GM19025 (cell line): ENCODE measurements at regions not wholly inside any gene's neighbourhood (a gene's known extent, or its start where the extent isn't known, plus 50 kb on each side); places are given as distances from the start of the nearest gene placed in this dataset.

ENCODE experiments used
- ATAC-seq: cut with Tn5 transposase; IDR thresholded peaks from one replicate; pipeline ENCODE4 v1.9.1; 2021; ENCODE audit warnings: mild to moderate bottlenecking, low read depth, moderate library complexity; ENCODE audit not compliant: unreplicated experiment

- ATAC-seq: no peak
These were observed 513.2 kb upstream of the GOLIM4 start for GRCh38 chr3:168608926-168609325.

- ATAC-seq: no peak
These were observed 509.0 kb upstream of the GOLIM4 start for GRCh38 chr3:168604767-168605166.

GRCh38 chr3:168598250-168598649 lies 502.5 kb upstream of the GOLIM4 start:
- ATAC-seq: no peak

- no peak for ATAC-seq
These were observed 500.6 kb upstream of the GOLIM4 start for GRCh38 chr3:168596175-168596823.

- ATAC-seq: no peak
These were observed 495.9 kb upstream of the GOLIM4 start for GRCh38 chr3:168591587-168591986.

- ATAC-seq: no peak
These were observed 493.7 kb upstream of the GOLIM4 start for GRCh38 chr3:168589376-168589775.

- ATAC-seq: no peak
These were observed 489.8 kb upstream of the GOLIM4 start for GRCh38 chr3:168585544-168585943.

GRCh38 chr3:168583977-168584376 lies 488.3 kb upstream of the GOLIM4 start:
- no peak for ATAC-seq

- no peak for ATAC-seq
These were observed 486.8 kb upstream of the GOLIM4 start for GRCh38 chr3:168582503-168582902.

- ATAC-seq: no peak
These were observed 486.1 kb upstream of the GOLIM4 start for GRCh38 chr3:168581771-168582225.

GRCh38 chr3:168579010-168579409 lies 483.3 kb upstream of the GOLIM4 start:
- no peak for ATAC-seq

GRCh38 chr3:168575750-168576149 lies 480.0 kb upstream of the GOLIM4 start:
- ATAC-seq: no peak

GRCh38 chr3:168574455-168575158 lies 478.9 kb upstream of the GOLIM4 start:
- no peak for ATAC-seq

GRCh38 chr3:168570404-168571155 lies 474.9 kb upstream of the GOLIM4 start:
- ATAC-seq: no peak

- no peak for ATAC-seq
These were observed 463.1 kb upstream of the GOLIM4 start for GRCh38 chr3:168558728-168559411.

GRCh38 chr3:168552251-168552650 lies 456.5 kb upstream of the GOLIM4 start:
- ATAC-seq: no peak

GRCh38 chr3:168548719-168549118 lies 453.0 kb upstream of the GOLIM4 start:
- ATAC-seq: no peak

GRCh38 chr3:168546707-168547106 lies 451.0 kb upstream of the GOLIM4 start:
- ATAC-seq: no peak

GRCh38 chr3:168545591-168545990 lies 449.9 kb upstream of the GOLIM4 start:
- ATAC-seq: no peak

- ATAC-seq: no peak
These were observed 448.6 kb upstream of the GOLIM4 start for GRCh38 chr3:168544097-168544957.
